ENCODE measurements at regions not wholly inside any gene's neighbourhood (a gene's known extent, or its start where the extent isn't known, plus 50 kb on each side); places are given as distances from the start of the nearest gene placed in this dataset.

- no peaks in the 10 kb centered on the region for H3K4me1 ChIP-seq
- no peak for DNase-seq (ENCODE audit: low spot score in 2 of 2)
- TF ChIP-seq CTCF (IDR thresholded peaks at IDR 0.05): no peak
- TF ChIP-seq POLR2AphosphoS5 (IDR thresholded peaks at IDR 0.05): no peak
- TF ChIP-seq POLR2A (IDR thresholded peaks at IDR 0.05): no peak
- H3K4me3 ChIP-seq: no peak overlapping the region
- no peaks in the 10 kb centered on the region for H3K36me3 ChIP-seq
- no peaks in the 10 kb centered on the region for H3K9me3 ChIP-seq
- peak overlapping the region; percentile 60 to 63 for H3K27ac ChIP-seq
- intact Hi-C loops (cut with DNase I; ENCODE audit: low total_unique reads): no loop called here
- H3K27me3 ChIP-seq: no peaks in the 10 kb centered on the region
These were observed 185.1 kb upstream of the CDKN3 start for GRCh38 chr14:54211551-54212308.

GRCh38 chr14:54213536-54213935, 183.3 kb upstream of the CDKN3 start:
- Histone ChIP-seq H3K27me3 (no peaks in the 10 kb centered on the region), H3K9me3 (no peaks in the 10 kb centered on the region), H3K36me3 (no peaks in the 10 kb centered on the region), H3K27ac (no peak overlapping the region), H3K4me3 (no peak overlapping the region), H3K4me1 (no peaks in the 10 kb centered on the region)
- intact Hi-C loops (cut with DNase I; ENCODE audit: low total_unique reads): no loop called here
- DNase-seq (ENCODE audit: low spot score in 2 of 2): no peak
- TF ChIP-seq POLR2A (IDR thresholded peaks at IDR 0.05): no peak

- TF ChIP-seq POLR2A (IDR thresholded peaks at IDR 0.05) (no peak), POLR2AphosphoS5 (IDR thresholded peaks at IDR 0.05) (no peak), CTCF (IDR thresholded peaks at IDR 0.05) (no peak)
- H3K9me3 ChIP-seq: no peaks in the 10 kb centered on the region
- H3K36me3 ChIP-seq: no peaks in the 10 kb centered on the region
- H3K27ac ChIP-seq: no peak overlapping the region
- DNase-seq (ENCODE audit: low spot score in 2 of 2): no peak
- intact Hi-C loops (cut with DNase I; ENCODE audit: low total_unique reads): no loop called here
- H3K27me3 ChIP-seq: no peaks in the 10 kb centered on the region
- no peaks in the 10 kb centered on the region for H3K4me1 ChIP-seq
- H3K4me3 ChIP-seq: no peak overlapping the region
These were observed 180.0 kb upstream of the CDKN3 start for GRCh38 chr14:54216827-54217226.

- Histone ChIP-seq H3K4me1 (no peaks in the 10 kb centered on the region), H3K36me3 (no peaks in the 10 kb centered on the region), H3K4me3 (peak overlapping the region in 2 of 3 donors; percentile 27 to 50), H3K27me3 (no peaks in the 10 kb centered on the region), H3K9me3 (no peaks in the 10 kb centered on the region), H3K27ac (peak overlapping the region; percentile 31 to 73)
- intact Hi-C loops (cut with DNase I; ENCODE audit: low total_unique reads): no loop called here
- DNase-seq (ENCODE audit: low spot score in 2 of 2): no peak
- TF ChIP-seq POLR2AphosphoS5 (IDR thresholded peaks at IDR 0.05) (no peak), CTCF (IDR thresholded peaks at IDR 0.05) (no peak), POLR2A (IDR thresholded peaks at IDR 0.05) (no peak)
These were observed 177.3 kb upstream of the CDKN3 start for GRCh38 chr14:54219261-54220070.

- Histone ChIP-seq H3K4me3 (peak overlapping the region; percentile 8 to 50 (median 27)), H3K4me1 (no peaks in the 10 kb centered on the region), H3K9me3 (no peaks in the 10 kb centered on the region), H3K36me3 (no peaks in the 10 kb centered on the region), H3K27me3 (no peaks in the 10 kb centered on the region), H3K27ac (peak overlapping the region in 1 of 2 donors; percentile 73)
- TF ChIP-seq POLR2A (IDR thresholded peaks at IDR 0.05): no peak
- TF ChIP-seq POLR2AphosphoS5 (IDR thresholded peaks at IDR 0.05): no peak
- TF ChIP-seq CTCF (IDR thresholded peaks at IDR 0.05): no peak
- intact Hi-C loops (cut with DNase I; ENCODE audit: low total_unique reads): no loop called here
- DNase-seq (ENCODE audit: low spot score in 2 of 2): no peak
These were observed 176.6 kb upstream of the CDKN3 start for GRCh38 chr14:54220071-54220703.
